EH (cell line): ENCODE measurements at regions not wholly inside any gene's neighbourhood (a gene's known extent, or its start where the extent isn't known, plus 50 kb on each side); places are given as distances from the start of the nearest gene placed in this dataset.

Experiments used
- DNase-seq: peaks from one replicate; pipeline ENCODE4 v3.0.0-alpha.2; 2015; ENCODE audit warnings: low read depth

GRCh38 chr2:149648282-149649030 is 60.9 kb upstream of the MMADHC start:
- peak; percentile 100 for DNase-seq

- peak; percentile 74 for DNase-seq
Observed at GRCh38 chr2:149645391-149645790, 57.8 kb upstream of the MMADHC start.
